ENCODE measurements at regions not wholly inside any gene's neighbourhood (a gene's known extent, or its start where the extent isn't known, plus 50 kb on each side); places are given as distances from the start of the nearest gene placed in this dataset.

GRCh38 chr12:46888568-46888967, 62.8 kb upstream of the SLC38A4 start:
- H3K9ac ChIP-seq (ENCODE audit: extremely low read depth, insufficient read length, low read length): no peak overlapping the region
- no peak overlapping the region for H3T11ph ChIP-seq (ENCODE audit: low read length)
- H2BK15ac ChIP-seq (ENCODE audit: low read depth, low read length): no peak overlapping the region
- no peak overlapping the region for H2BK5ac ChIP-seq (ENCODE audit: insufficient read length, low read length)
- no CpG with 5 or more reads among the region's 3 CpGs for WGBS (ENCODE audit: extremely low coverage, insufficient read length, low lambda C conversion rate)
- no peaks in the 10 kb centered on the region for H3K4me1 ChIP-seq (ENCODE audit: insufficient read depth, low read length)
- no peak overlapping the region for H3K56ac ChIP-seq (ENCODE audit: insufficient read length, low read depth, low read length)
- DNase-seq: no peak
- H3K27me3 ChIP-seq (ENCODE audit: insufficient read depth, low read length): no peaks in the 10 kb centered on the region
- no peak overlapping the region for H4K5ac ChIP-seq (ENCODE audit: insufficient read length, low read depth, low read length)
- H2AFZ ChIP-seq (ENCODE audit: low read length): no peak overlapping the region
- no peaks in the 10 kb centered on the region for H3K23me2 ChIP-seq (ENCODE audit: insufficient read length, low read depth, low read length, poor library complexity, severe bottlenecking)
- no peak overlapping the region for H4K91ac ChIP-seq (ENCODE audit: insufficient read length, low read depth, low read length)
- H2BK20ac ChIP-seq (ENCODE audit: low read depth, low read length, poor library complexity, severe bottlenecking): no peak overlapping the region
- H3K9me3 ChIP-seq (ENCODE audit: control insufficient read depth, low read depth, low read length): no peaks in the 10 kb centered on the region
- Mint-ChIP-seq H3K27me3 (ENCODE audit: low read depth) (no peaks in the 10 kb centered on the region), H3K36me3 (ENCODE audit: insufficient read depth in 1 of 3, low read depth in 3 of 3) (no peaks in the 10 kb centered on the region; a peak in 1 of 7 replicates), H3K9me3 (no peaks in the 10 kb centered on the region; a peak in 2 of 5 replicates), H3K4me3 (no peak overlapping the region), H3K4me1 (no peaks in the 10 kb centered on the region), H3K27ac (no peak overlapping the region)
- H3K4ac ChIP-seq (ENCODE audit: low read depth, low read length): no peak overlapping the region
- no peak overlapping the region for H2BK120ac ChIP-seq (ENCODE audit: low read depth, low read length, poor library complexity, severe bottlenecking)
- H2BK12ac ChIP-seq (ENCODE audit: insufficient read length, low read depth, low read length): no peak overlapping the region
- H3K14ac ChIP-seq (ENCODE audit: insufficient read depth, low read length): no peak overlapping the region
- H2AK5ac ChIP-seq (ENCODE audit: insufficient read length, low read length): no peak overlapping the region
- no peak overlapping the region for H3K4me2 ChIP-seq (ENCODE audit: insufficient read depth, insufficient read length, low read length)
- no peak overlapping the region for H3K18ac ChIP-seq (ENCODE audit: insufficient read length, low read depth, low read length)
- TF ChIP-seq, protein P1, sequence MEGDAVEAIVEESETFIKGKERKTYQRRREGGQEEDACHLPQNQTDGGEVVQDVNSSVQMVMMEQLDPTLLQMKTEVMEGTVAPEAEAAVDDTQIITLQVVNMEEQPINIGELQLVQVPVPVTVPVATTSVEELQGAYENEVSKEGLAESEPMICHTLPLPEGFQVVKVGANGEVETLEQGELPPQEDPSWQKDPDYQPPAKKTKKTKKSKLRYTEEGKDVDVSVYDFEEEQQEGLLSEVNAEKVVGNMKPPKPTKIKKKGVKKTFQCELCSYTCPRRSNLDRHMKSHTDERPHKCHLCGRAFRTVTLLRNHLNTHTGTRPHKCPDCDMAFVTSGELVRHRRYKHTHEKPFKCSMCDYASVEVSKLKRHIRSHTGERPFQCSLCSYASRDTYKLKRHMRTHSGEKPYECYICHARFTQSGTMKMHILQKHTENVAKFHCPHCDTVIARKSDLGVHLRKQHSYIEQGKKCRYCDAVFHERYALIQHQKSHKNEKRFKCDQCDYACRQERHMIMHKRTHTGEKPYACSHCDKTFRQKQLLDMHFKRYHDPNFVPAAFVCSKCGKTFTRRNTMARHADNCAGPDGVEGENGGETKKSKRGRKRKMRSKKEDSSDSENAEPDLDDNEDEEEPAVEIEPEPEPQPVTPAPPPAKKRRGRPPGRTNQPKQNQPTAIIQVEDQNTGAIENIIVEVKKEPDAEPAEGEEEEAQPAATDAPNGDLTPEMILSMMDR (conservative IDR thresholded peaks at IDR 0.05): no peak
- H3K23ac ChIP-seq (ENCODE audit: insufficient read length, low read depth, low read length): no peak overlapping the region
- no peak overlapping the region for H4K8ac ChIP-seq (replicated peaks; ENCODE audit: insufficient read length, low read depth, low read length)
- H3K79me2 ChIP-seq (ENCODE audit: insufficient read depth, low read length): no peaks in the 10 kb centered on the region
- H3K79me1 ChIP-seq (ENCODE audit: insufficient read depth, low read depth, low read length, poor library complexity, severe bottlenecking): no peaks in the 10 kb centered on the region
- no peaks in the 10 kb centered on the region for H4K20me1 ChIP-seq (ENCODE audit: control insufficient read depth, insufficient read depth, insufficient read length)
- no peak overlapping the region for H3K27ac ChIP-seq (ENCODE audit: insufficient read length, low read depth, low read length)

Measured in H9 (cell line).